ENCODE measurements at regions not wholly inside any gene's neighbourhood (a gene's known extent, or its start where the extent isn't known, plus 50 kb on each side); places are given as distances from the start of the nearest gene placed in this dataset.
"Not testable (repeated sequence)": the region's sequence is repeated elsewhere in the genome, so short reads cannot be mapped to it uniquely, and the experiment has no call there.

GRCh38 chr21:10430005-10430404, 91.4 kb upstream of the TPTE start:
- peaks cover 18% of the 10 kb centered on the region for H3K9me3 ChIP-seq
- CTCF ChIA-PET = no interaction called here
- intact Hi-C loops (cut with micrococcal nuclease; ENCODE audit: unreplicated experiment) = no loop called here

GRCh38 chr21:10431995-10432394, 89.4 kb upstream of the TPTE start:
- CTCF ChIA-PET; BruUV-seq (replicated peaks); DNase-seq; H3K27ac Mint-ChIP-seq (ENCODE audit: unreplicated experiment); H3K27me3 ChIP-seq (replicated peaks; ENCODE audit: control insufficient read depth, insufficient read depth, low read length); H3K4me1 Mint-ChIP-seq (ENCODE audit: low read depth, unreplicated experiment); H3K36me3 ChIP-seq (ENCODE audit: control insufficient read depth, insufficient read depth, low read length); H3K4me3 ChIP-seq (ENCODE audit: low read depth, low read length); H3K4me3 Mint-ChIP-seq (ENCODE audit: unreplicated experiment); H3K4me1 ChIP-seq; H3K27me3 Mint-ChIP-seq (ENCODE audit: insufficient read depth, unreplicated experiment); POLR2A ChIA-PET; intact Hi-C loops (cut with micrococcal nuclease; ENCODE audit: unreplicated experiment); H3K36me3 Mint-ChIP-seq (ENCODE audit: insufficient read depth, unreplicated experiment); H3K9me3 Mint-ChIP-seq (ENCODE audit: unreplicated experiment): not testable (repeated sequence)
- peaks cover 12% of the 10 kb centered on the region for H3K9me3 ChIP-seq

More at GRCh38 chr21:10430005-10430404, 91.4 kb upstream of the TPTE start:
- Histone ChIP-seq H3K4me3 (ENCODE audit: low read depth, low read length) (no peak overlapping the region), H3K27me3 (replicated peaks; ENCODE audit: control insufficient read depth, insufficient read depth, low read length) (no peaks in the 10 kb centered on the region), H3K4me1 (no peaks in the 10 kb centered on the region), H3K36me3 (ENCODE audit: control insufficient read depth, insufficient read depth, low read length) (no peaks in the 10 kb centered on the region)
- H3K27ac Mint-ChIP-seq (ENCODE audit: unreplicated experiment) = no peak overlapping the region
- no peak overlapping the region for H3K4me3 Mint-ChIP-seq (ENCODE audit: unreplicated experiment)
- no peaks in the 10 kb centered on the region for H3K4me1 Mint-ChIP-seq (ENCODE audit: low read depth, unreplicated experiment)
- H3K27me3 Mint-ChIP-seq (ENCODE audit: insufficient read depth, unreplicated experiment) = no peaks in the 10 kb centered on the region
- no peaks in the 10 kb centered on the region for H3K36me3 Mint-ChIP-seq (ENCODE audit: insufficient read depth, unreplicated experiment)
- no peaks in the 10 kb centered on the region for H3K9me3 Mint-ChIP-seq (ENCODE audit: unreplicated experiment)
- BruUV-seq (replicated peaks) = no TSS peak
- POLR2A ChIA-PET = no interaction called here
- no peak for TF ChIP-seq CTCF (IDR thresholded peaks at IDR 0.05; ENCODE audit: insufficient read depth in 1 of 2, low read depth in 1 of 2, low read length in 1 of 2, severe bottlenecking in 1 of 2, unreplicated experiment in 1 of 2)
- DNase-seq = no peak

GRCh38 chr21:10432456-10432855, 88.9 kb upstream of the TPTE start:
- H3K27me3 Mint-ChIP-seq (ENCODE audit: insufficient read depth, unreplicated experiment); H3K4me1 ChIP-seq; H3K27ac Mint-ChIP-seq (ENCODE audit: unreplicated experiment); CTCF ChIA-PET; BruUV-seq (replicated peaks); H3K36me3 Mint-ChIP-seq (ENCODE audit: insufficient read depth, unreplicated experiment); H3K4me3 ChIP-seq (ENCODE audit: low read depth, low read length); H3K9me3 Mint-ChIP-seq (ENCODE audit: unreplicated experiment); H3K27me3 ChIP-seq (replicated peaks; ENCODE audit: control insufficient read depth, insufficient read depth, low read length); POLR2A ChIA-PET; H3K4me1 Mint-ChIP-seq (ENCODE audit: low read depth, unreplicated experiment); DNase-seq; H3K4me3 Mint-ChIP-seq (ENCODE audit: unreplicated experiment); H3K36me3 ChIP-seq (ENCODE audit: control insufficient read depth, insufficient read depth, low read length); intact Hi-C loops (cut with micrococcal nuclease; ENCODE audit: unreplicated experiment): not testable (repeated sequence)
- peaks cover 12% of the 10 kb centered on the region for H3K9me3 ChIP-seq

GRCh38 chr21:10437977-10438376, 83.4 kb upstream of the TPTE start:
- CTCF ChIA-PET; intact Hi-C loops (cut with micrococcal nuclease; ENCODE audit: unreplicated experiment); H3K27ac Mint-ChIP-seq (ENCODE audit: unreplicated experiment); H3K4me3 ChIP-seq (ENCODE audit: low read depth, low read length); H3K9me3 ChIP-seq; H3K4me1 ChIP-seq; H3K4me3 Mint-ChIP-seq (ENCODE audit: unreplicated experiment); H3K27me3 Mint-ChIP-seq (ENCODE audit: insufficient read depth, unreplicated experiment); H3K36me3 ChIP-seq (ENCODE audit: control insufficient read depth, insufficient read depth, low read length); DNase-seq; H3K36me3 Mint-ChIP-seq (ENCODE audit: insufficient read depth, unreplicated experiment); H3K27me3 ChIP-seq (replicated peaks; ENCODE audit: control insufficient read depth, insufficient read depth, low read length); BruUV-seq (replicated peaks); H3K9me3 Mint-ChIP-seq (ENCODE audit: unreplicated experiment); H3K4me1 Mint-ChIP-seq (ENCODE audit: low read depth, unreplicated experiment); POLR2A ChIA-PET: not testable (repeated sequence)

GRCh38 chr21:10440639-10441038, 80.7 kb upstream of the TPTE start:
- H3K4me3 Mint-ChIP-seq (ENCODE audit: unreplicated experiment); H3K9me3 ChIP-seq; H3K4me3 ChIP-seq (ENCODE audit: low read depth, low read length); H3K4me1 Mint-ChIP-seq (ENCODE audit: low read depth, unreplicated experiment); H3K9me3 Mint-ChIP-seq (ENCODE audit: unreplicated experiment); POLR2A ChIA-PET; CTCF ChIA-PET; H3K27me3 ChIP-seq (replicated peaks; ENCODE audit: control insufficient read depth, insufficient read depth, low read length); H3K36me3 ChIP-seq (ENCODE audit: control insufficient read depth, insufficient read depth, low read length); H3K27me3 Mint-ChIP-seq (ENCODE audit: insufficient read depth, unreplicated experiment); intact Hi-C loops (cut with micrococcal nuclease; ENCODE audit: unreplicated experiment); BruUV-seq (replicated peaks); DNase-seq; H3K36me3 Mint-ChIP-seq (ENCODE audit: insufficient read depth, unreplicated experiment); H3K27ac Mint-ChIP-seq (ENCODE audit: unreplicated experiment); H3K4me1 ChIP-seq: not testable (repeated sequence)

GRCh38 chr21:10442018-10442417, 79.4 kb upstream of the TPTE start:
- H3K9me3 Mint-ChIP-seq (ENCODE audit: unreplicated experiment); H3K27me3 Mint-ChIP-seq (ENCODE audit: insufficient read depth, unreplicated experiment); intact Hi-C loops (cut with micrococcal nuclease; ENCODE audit: unreplicated experiment); H3K4me1 Mint-ChIP-seq (ENCODE audit: low read depth, unreplicated experiment); H3K36me3 ChIP-seq (ENCODE audit: control insufficient read depth, insufficient read depth, low read length); H3K4me3 ChIP-seq (ENCODE audit: low read depth, low read length); POLR2A ChIA-PET; H3K36me3 Mint-ChIP-seq (ENCODE audit: insufficient read depth, unreplicated experiment); BruUV-seq (replicated peaks); H3K4me3 Mint-ChIP-seq (ENCODE audit: unreplicated experiment); H3K27ac Mint-ChIP-seq (ENCODE audit: unreplicated experiment); H3K27me3 ChIP-seq (replicated peaks; ENCODE audit: control insufficient read depth, insufficient read depth, low read length); CTCF ChIA-PET; H3K9me3 ChIP-seq; DNase-seq; H3K4me1 ChIP-seq: not testable (repeated sequence)

GRCh38 chr21:10445685-10446084, 75.7 kb upstream of the TPTE start:
- H3K27me3 Mint-ChIP-seq (ENCODE audit: insufficient read depth, unreplicated experiment); H3K4me3 Mint-ChIP-seq (ENCODE audit: unreplicated experiment); H3K36me3 Mint-ChIP-seq (ENCODE audit: insufficient read depth, unreplicated experiment); BruUV-seq (replicated peaks); intact Hi-C loops (cut with micrococcal nuclease; ENCODE audit: unreplicated experiment); H3K27ac Mint-ChIP-seq (ENCODE audit: unreplicated experiment); H3K4me1 Mint-ChIP-seq (ENCODE audit: low read depth, unreplicated experiment); H3K27me3 ChIP-seq (replicated peaks; ENCODE audit: control insufficient read depth, insufficient read depth, low read length); H3K4me1 ChIP-seq; H3K9me3 Mint-ChIP-seq (ENCODE audit: unreplicated experiment); CTCF ChIA-PET; H3K36me3 ChIP-seq (ENCODE audit: control insufficient read depth, insufficient read depth, low read length); H3K4me3 ChIP-seq (ENCODE audit: low read depth, low read length); POLR2A ChIA-PET; DNase-seq: not testable (repeated sequence)
- peaks cover 11% of the 10 kb centered on the region for H3K9me3 ChIP-seq
